ENCODE measurements at regions not wholly inside any gene's neighbourhood (a gene's known extent, or its start where the extent isn't known, plus 50 kb on each side); places are given as distances from the start of the nearest gene placed in this dataset.

DNA sequence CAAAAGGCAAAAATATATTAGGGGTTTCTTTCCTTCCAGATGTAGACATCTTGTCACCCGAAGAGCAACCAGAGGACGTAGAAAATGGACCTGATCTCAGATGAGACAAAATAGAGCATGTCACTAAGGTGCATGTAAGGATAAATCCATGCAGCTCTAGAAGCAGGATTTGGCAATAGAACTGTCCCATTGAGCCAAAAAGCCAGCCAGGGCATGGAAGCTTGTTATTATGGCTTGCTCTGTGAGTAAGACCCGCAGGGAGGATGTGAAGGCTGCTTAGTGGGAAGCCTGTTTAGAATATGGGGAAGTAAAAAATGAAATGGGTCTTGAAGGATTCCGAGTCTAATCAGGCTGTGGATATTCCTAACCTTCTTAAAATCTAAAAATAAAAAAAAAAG lies 165.6 kb upstream of the MPDZ start:
- TF ChIP-seq, protein P1, sequence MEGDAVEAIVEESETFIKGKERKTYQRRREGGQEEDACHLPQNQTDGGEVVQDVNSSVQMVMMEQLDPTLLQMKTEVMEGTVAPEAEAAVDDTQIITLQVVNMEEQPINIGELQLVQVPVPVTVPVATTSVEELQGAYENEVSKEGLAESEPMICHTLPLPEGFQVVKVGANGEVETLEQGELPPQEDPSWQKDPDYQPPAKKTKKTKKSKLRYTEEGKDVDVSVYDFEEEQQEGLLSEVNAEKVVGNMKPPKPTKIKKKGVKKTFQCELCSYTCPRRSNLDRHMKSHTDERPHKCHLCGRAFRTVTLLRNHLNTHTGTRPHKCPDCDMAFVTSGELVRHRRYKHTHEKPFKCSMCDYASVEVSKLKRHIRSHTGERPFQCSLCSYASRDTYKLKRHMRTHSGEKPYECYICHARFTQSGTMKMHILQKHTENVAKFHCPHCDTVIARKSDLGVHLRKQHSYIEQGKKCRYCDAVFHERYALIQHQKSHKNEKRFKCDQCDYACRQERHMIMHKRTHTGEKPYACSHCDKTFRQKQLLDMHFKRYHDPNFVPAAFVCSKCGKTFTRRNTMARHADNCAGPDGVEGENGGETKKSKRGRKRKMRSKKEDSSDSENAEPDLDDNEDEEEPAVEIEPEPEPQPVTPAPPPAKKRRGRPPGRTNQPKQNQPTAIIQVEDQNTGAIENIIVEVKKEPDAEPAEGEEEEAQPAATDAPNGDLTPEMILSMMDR (IDR thresholded peaks at IDR 0.05; ENCODE audit: low read depth, low read length): no peak
- TF ChIP-seq EZH2phosphoT487 (IDR thresholded peaks at IDR 0.05; ENCODE audit: low read depth): no peak

Measured in OCI-LY3 (cell line).